ENCODE measurements at regions not wholly inside any gene's neighbourhood (a gene's known extent, or its start where the extent isn't known, plus 50 kb on each side); places are given as distances from the start of the nearest gene placed in this dataset.

GRCh38 chr13:79711631-79712030, 230.7 kb downstream of the NDFIP2 start:
- TF ChIP-seq GATA2 (IDR thresholded peaks at IDR 0.05; ENCODE audit: low read depth, low read length) = no peak
- no peak for TF ChIP-seq GATA3 (IDR thresholded peaks at IDR 0.05; ENCODE audit: low read depth, low read length)
